ENCODE measurements at regions not wholly inside any gene's neighbourhood (a gene's known extent, or its start where the extent isn't known, plus 50 kb on each side); places are given as distances from the start of the nearest gene placed in this dataset.

- TF ChIP-seq, protein P1, sequence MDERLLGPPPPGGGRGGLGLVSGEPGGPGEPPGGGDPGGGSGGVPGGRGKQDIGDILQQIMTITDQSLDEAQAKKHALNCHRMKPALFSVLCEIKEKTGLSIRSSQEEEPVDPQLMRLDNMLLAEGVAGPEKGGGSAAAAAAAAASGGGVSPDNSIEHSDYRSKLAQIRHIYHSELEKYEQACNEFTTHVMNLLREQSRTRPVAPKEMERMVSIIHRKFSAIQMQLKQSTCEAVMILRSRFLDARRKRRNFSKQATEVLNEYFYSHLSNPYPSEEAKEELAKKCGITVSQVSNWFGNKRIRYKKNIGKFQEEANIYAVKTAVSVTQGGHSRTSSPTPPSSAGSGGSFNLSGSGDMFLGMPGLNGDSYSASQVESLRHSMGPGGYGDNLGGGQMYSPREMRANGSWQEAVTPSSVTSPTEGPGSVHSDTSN (CRISPR knock-in tag; IDR thresholded peaks at IDR 0.05; ENCODE audit: low read depth): no peak
- TF ChIP-seq, protein P1 (tag; conservative IDR thresholded peaks at IDR 0.05; ENCODE audit: low read depth): no peak
- no peak for TF ChIP-seq RNF2 (IDR thresholded peaks at IDR 0.05)
- no peak for TF ChIP-seq SUPT5H (IDR thresholded peaks at IDR 0.05)
Observed at GRCh38 chr3:84140631-84141030, 818.2 kb upstream of the CADM2 start (continued).

DNA sequence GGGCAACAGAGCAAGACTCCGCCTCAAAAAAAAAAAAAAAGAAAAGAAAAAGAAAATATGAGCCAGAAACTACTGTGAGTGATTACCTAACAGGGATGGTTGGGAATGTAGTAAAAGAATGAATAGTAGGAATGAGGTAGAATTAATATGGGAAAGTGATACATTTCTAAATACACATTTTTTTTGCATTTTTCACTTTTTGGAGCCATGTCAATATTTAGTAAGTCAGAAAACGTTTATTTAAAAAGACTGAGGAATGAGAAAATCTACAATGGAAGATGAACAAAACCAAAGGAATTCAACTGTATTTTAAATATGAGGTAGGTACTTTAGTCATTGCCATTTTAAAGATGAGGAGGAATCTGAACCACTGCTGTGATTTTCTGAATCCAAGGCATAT, 817.2 kb upstream of the CADM2 start:
- H3K9ac ChIP-seq (ENCODE audit: insufficient read depth in 1 of 2, low read depth in 2 of 2, low read length in 2 of 2): no peak overlapping the region
- intact Hi-C loops (cut with micrococcal nuclease) (no loop called here), in situ Hi-C loops (cut with MboI) (no loop called here)
- no peaks in the 10 kb centered on the region for H3K9me3 ChIP-seq (replicated peaks; ENCODE audit: control insufficient read depth, insufficient read depth, low read depth, low read length)
- no peaks in the 10 kb centered on the region for H4K20me1 ChIP-seq (replicated peaks; ENCODE audit: control insufficient read depth, insufficient read depth, low read length)
- CTCF ChIA-PET (ENCODE audit: low intra/inter-chr PET ratio): no interaction called here
- POLR2A ChIA-PET: no interaction called here
- H3K9me1 ChIP-seq (ENCODE audit: control insufficient read depth, insufficient read depth, low read length): no peaks in the 10 kb centered on the region
- DNase-seq (ENCODE audit: extremely low read depth in 1 of 4, low spot score in 3 of 4) (no peak), ATAC-seq (no peak), FAIRE-seq (no peak)
- no TSS peak for BruUV-seq (replicated peaks)
- no peak overlapping the region for H3K27ac ChIP-seq (ENCODE audit: extremely low read depth, low read depth, low read length)
- H3K4me1 ChIP-seq (replicated peaks in 1 of 2; ENCODE audit: control insufficient read depth in 2 of 2, insufficient read depth in 2 of 2, low read length in 2 of 2): no peaks in the 10 kb centered on the region
- no peaks in the 10 kb centered on the region for H3K79me2 ChIP-seq (ENCODE audit: control insufficient read depth, insufficient read depth, low read length)
- H3K4me2 ChIP-seq (ENCODE audit: insufficient read depth, low read length): no peak overlapping the region
- H3K27me3 ChIP-seq (ENCODE audit: control insufficient read depth in 2 of 2, insufficient read depth in 2 of 2, low read length in 2 of 2): no peaks in the 10 kb centered on the region
- no peak overlapping the region for H2AFZ ChIP-seq (ENCODE audit: low read depth, low read length)
- H3K36me3 ChIP-seq (ENCODE audit: control insufficient read depth, insufficient read depth, low read length): no peaks in the 10 kb centered on the region
- no peak overlapping the region for H3K4me3 ChIP-seq
- 0% methylated on average over 1 of the region's 2 CpGs for WGBS (ENCODE audit: insufficient coverage, low coverage, missing lambda C conversion rate)
- TF ChIP-seq, protein P2, sequence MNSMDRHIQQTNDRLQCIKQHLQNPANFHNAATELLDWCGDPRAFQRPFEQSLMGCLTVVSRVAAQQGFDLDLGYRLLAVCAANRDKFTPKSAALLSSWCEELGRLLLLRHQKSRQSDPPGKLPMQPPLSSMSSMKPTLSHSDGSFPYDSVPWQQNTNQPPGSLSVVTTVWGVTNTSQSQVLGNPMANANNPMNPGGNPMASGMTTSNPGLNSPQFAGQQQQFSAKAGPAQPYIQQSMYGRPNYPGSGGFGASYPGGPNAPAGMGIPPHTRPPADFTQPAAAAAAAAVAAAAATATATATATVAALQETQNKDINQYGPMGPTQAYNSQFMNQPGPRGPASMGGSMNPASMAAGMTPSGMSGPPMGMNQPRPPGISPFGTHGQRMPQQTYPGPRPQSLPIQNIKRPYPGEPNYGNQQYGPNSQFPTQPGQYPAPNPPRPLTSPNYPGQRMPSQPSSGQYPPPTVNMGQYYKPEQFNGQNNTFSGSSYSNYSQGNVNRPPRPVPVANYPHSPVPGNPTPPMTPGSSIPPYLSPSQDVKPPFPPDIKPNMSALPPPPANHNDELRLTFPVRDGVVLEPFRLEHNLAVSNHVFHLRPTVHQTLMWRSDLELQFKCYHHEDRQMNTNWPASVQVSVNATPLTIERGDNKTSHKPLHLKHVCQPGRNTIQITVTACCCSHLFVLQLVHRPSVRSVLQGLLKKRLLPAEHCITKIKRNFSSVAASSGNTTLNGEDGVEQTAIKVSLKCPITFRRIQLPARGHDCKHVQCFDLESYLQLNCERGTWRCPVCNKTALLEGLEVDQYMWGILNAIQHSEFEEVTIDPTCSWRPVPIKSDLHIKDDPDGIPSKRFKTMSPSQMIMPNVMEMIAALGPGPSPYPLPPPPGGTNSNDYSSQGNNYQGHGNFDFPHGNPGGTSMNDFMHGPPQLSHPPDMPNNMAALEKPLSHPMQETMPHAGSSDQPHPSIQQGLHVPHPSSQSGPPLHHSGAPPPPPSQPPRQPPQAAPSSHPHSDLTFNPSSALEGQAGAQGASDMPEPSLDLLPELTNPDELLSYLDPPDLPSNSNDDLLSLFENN (IDR thresholded peaks at IDR 0.05; ENCODE audit: low read depth in 2 of 2, low read length in 2 of 2): no peak
- no peak for TF ChIP-seq TRIM28 (IDR thresholded peaks at IDR 0.05)
- TF ChIP-seq, protein P3, sequence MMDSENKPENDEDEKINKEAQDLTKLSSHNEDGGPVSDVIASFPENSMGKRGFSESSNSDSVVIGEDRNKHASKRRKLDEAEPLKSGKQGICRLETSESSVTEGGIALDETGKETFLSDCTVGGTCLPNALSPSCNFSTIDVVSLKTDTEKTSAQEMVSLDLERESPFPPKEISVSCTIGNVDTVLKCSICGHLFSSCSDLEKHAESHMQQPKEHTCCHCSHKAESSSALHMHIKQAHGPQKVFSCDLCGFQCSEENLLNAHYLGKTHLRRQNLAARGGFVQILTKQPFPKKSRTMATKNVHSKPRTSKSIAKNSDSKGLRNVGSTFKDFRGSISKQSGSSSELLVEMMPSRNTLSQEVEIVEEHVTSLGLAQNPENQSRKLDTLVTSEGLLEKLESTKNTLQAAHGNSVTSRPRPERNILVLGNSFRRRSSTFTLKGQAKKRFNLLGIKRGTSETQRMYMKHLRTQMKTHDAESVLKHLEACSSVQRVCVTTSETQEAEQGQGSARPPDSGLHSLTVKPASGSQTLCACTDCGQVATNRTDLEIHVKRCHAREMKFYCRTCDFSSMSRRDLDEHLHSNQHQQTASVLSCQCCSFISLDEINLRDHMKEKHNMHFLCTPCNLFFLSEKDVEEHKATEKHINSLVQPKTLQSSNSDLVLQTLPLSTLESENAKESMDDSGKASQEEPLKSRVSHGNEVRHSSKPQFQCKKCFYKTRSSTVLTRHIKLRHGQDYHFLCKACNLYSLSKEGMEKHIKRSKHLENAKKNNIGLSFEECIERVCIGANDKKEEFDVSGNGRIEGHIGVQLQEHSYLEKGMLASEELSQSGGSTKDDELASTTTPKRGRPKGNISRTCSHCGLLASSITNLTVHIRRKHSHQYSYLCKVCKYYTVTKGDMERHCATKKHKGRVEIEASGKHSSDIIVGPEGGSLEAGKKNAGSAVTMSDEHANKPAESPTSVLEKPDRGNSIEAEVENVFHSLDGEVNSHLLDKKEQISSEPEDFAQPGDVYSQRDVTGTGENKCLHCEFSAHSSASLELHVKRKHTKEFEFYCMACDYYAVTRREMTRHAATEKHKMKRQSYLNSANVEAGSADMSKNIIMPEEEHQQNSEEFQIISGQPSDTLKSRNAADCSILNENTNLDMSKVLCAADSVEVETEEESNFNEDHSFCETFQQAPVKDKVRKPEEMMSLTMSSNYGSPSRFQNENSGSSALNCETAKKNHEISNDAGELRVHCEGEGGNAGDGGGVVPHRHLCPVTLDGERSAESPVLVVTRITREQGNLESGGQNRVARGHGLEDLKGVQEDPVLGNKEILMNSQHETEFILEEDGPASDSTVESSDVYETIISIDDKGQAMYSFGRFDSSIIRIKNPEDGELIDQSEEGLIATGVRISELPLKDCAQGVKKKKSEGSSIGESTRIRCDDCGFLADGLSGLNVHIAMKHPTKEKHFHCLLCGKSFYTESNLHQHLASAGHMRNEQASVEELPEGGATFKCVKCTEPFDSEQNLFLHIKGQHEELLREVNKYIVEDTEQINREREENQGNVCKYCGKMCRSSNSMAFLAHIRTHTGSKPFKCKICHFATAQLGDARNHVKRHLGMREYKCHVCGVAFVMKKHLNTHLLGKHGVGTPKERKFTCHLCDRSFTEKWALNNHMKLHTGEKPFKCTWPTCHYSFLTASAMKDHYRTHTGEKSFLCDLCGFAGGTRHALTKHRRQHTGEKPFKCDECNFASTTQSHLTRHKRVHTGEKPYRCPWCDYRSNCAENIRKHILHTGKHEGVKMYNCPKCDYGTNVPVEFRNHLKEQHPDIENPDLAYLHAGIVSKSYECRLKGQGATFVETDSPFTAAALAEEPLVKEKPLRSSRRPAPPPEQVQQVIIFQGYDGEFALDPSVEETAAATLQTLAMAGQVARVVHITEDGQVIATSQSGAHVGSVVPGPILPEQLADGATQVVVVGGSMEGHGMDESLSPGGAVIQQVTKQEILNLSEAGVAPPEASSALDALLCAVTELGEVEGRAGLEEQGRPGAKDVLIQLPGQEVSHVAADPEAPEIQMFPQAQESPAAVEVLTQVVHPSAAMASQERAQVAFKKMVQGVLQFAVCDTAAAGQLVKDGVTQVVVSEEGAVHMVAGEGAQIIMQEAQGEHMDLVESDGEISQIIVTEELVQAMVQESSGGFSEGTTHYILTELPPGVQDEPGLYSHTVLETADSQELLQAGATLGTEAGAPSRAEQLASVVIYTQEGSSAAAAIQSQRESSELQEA (IDR thresholded peaks at IDR 0.05; ENCODE audit: low read depth): no peak
- no peak for TF ChIP-seq ZEB2 (IDR thresholded peaks at IDR 0.05)
- no peak for TF ChIP-seq MCM2 (IDR thresholded peaks at IDR 0.05; ENCODE audit: low read depth)

Measured in K562 (cell line).